MM.1S (cell line): ENCODE measurements at regions not wholly inside any gene's neighbourhood (a gene's known extent, or its start where the extent isn't known, plus 50 kb on each side); places are given as distances from the start of the nearest gene placed in this dataset.

Source experiments
- DNase-seq: peaks from one replicate; pipeline ENCODE4 v3.0.0-alpha.2; 2015
- H2AFZ ChIP-seq: fragments of 300-600 bp; sonication (generic); 2 replicates; pipeline ENCODE4 v1.6.0; 2016; ENCODE audit warnings: antibody characterized with exemption, low read length
- H3F3A ChIP-seq: fragments of 300-600 bp; sonication (generic); 2 replicates; pipeline ENCODE4 v1.6.1; 2016; ENCODE audit warnings: mild to moderate bottlenecking, antibody characterized with exemption, low read length, moderate library complexity, mixed read lengths; ENCODE audit not compliant: insufficient read depth
- H3K27ac ChIP-seq: fragments of 300-600 bp; sonication (generic); 2 replicates; pipeline ENCODE4 v1.5.1; 2016; ENCODE audit warnings: mild to moderate bottlenecking, low read length
- H3K27me3 ChIP-seq: fragments of 300-600 bp; sonication (generic); replicated peaks from 2 replicates; pipeline ENCODE4 v1.6.0; 2016; ENCODE audit warnings: low read length; ENCODE audit not compliant: insufficient read depth
- H3K36me3 ChIP-seq: fragments of 300-600 bp; sonication (generic); replicated peaks from 2 replicates; pipeline ENCODE4 v1.6.1; 2016; ENCODE audit warnings: mild to moderate bottlenecking, low read length, mixed read lengths; ENCODE audit not compliant: insufficient read depth
- H3K4me1 ChIP-seq: fragments of 300-600 bp; sonication (generic); 2 replicates; pipeline ENCODE4 v1.6.1; 2016; ENCODE audit warnings: low read length, mixed read lengths
- H3K4me2 ChIP-seq: fragments of 300-600 bp; sonication (generic); 2 replicates; pipeline ENCODE4 v1.6.0; 2016; ENCODE audit warnings: low read depth, low read length
- H3K4me3 ChIP-seq: fragments of 300-600 bp; sonication (generic); 2 replicates; pipeline ENCODE4 v1.5.1; 2016; ENCODE audit warnings: low read length, mixed read lengths
- H3K79me2 ChIP-seq: fragments of 300-600 bp; sonication (generic); 2 replicates; pipeline ENCODE4 v1.6.1; 2016; ENCODE audit warnings: mixed run types, low read length, mixed read lengths
- H3K9ac ChIP-seq: fragments of 300-600 bp; sonication (generic); 2 replicates; pipeline ENCODE4 v1.6.1; 2016; ENCODE audit warnings: low read length, mixed read lengths
- H3K9me2 ChIP-seq: fragments of 300-600 bp; sonication (generic); replicated peaks from 2 replicates; pipeline ENCODE4 v1.6.1; 2016; ENCODE audit warnings: mild to moderate bottlenecking, low read length, mixed read lengths; ENCODE audit not compliant: insufficient read depth
- H3K9me3 ChIP-seq: fragments of 300-600 bp; sonication (generic); replicated peaks from 2 replicates; pipeline ENCODE4 v1.6.1; 2016; ENCODE audit warnings: mild to moderate bottlenecking, low read length, mixed read lengths; ENCODE audit not compliant: insufficient read depth
- H4K20me1 ChIP-seq: fragments of 300-600 bp; sonication (generic); 2 replicates; pipeline ENCODE4 v1.6.1; 2016; ENCODE audit warnings: mild to moderate bottlenecking, low read length, moderate library complexity, mixed read lengths; ENCODE audit not compliant: insufficient read depth
- CTCF ChIP-seq: fragments of 300-600 bp; sonication (generic); IDR thresholded peaks from 2 replicates; pipeline ENCODE4 v1.5.1; 2016; ENCODE audit warnings: antibody characterized with exemption, low read length, mixed read lengths
- EZH2 ChIP-seq: fragments of 300-600 bp; sonication (generic); optimal IDR thresholded peaks from 2 replicates; pipeline ENCODE3; 2017; ENCODE audit warnings: low read depth, mild to moderate bottlenecking, antibody characterized with exemption, low read length, mixed read lengths
- EZH2phosphoT487 ChIP-seq: fragments of 300-600 bp; sonication (generic); IDR thresholded peaks from 2 replicates; pipeline ENCODE4 v1.6.1; 2018; ENCODE audit warnings: antibody characterized with exemption, low read length

GRCh38 chr3:80580146-80580545 lies 812.3 kb upstream of the ROBO1 start:
- Histone ChIP-seq H3K9me3 (no peaks in the 10 kb centered on the region), H3K9me2 (no peaks in the 10 kb centered on the region), H3F3A (no peaks in the 10 kb centered on the region), H2AFZ (no peak overlapping the region), H3K4me1 (no peaks in the 10 kb centered on the region), H3K9ac (no peak overlapping the region), H3K4me2 (no peak overlapping the region), H3K4me3 (no peak overlapping the region), H3K79me2 (no peaks in the 10 kb centered on the region), H3K27me3 (no peaks in the 10 kb centered on the region), H3K36me3 (no peaks in the 10 kb centered on the region), H3K27ac (no peak overlapping the region), H4K20me1 (no peaks in the 10 kb centered on the region)
- no peak for DNase-seq
- TF ChIP-seq CTCF (no peak), EZH2phosphoT487 (no peak), EZH2 (no peak)

GRCh38 chr3:80564391-80564790 lies 796.6 kb upstream of the ROBO1 start:
- Histone ChIP-seq H3K9me2 (no peaks in the 10 kb centered on the region), H3F3A (no peaks in the 10 kb centered on the region), H3K27ac (no peak overlapping the region), H2AFZ (no peak overlapping the region), H3K4me1 (no peaks in the 10 kb centered on the region), H4K20me1 (no peaks in the 10 kb centered on the region), H3K27me3 (no peaks in the 10 kb centered on the region), H3K9ac (no peak overlapping the region), H3K4me2 (no peak overlapping the region), H3K9me3 (no peaks in the 10 kb centered on the region), H3K4me3 (no peak overlapping the region), H3K36me3 (no peaks in the 10 kb centered on the region), H3K79me2 (no peaks in the 10 kb centered on the region)
- no peak for DNase-seq
- TF ChIP-seq EZH2 (no peak), EZH2phosphoT487 (no peak)

- no peak for TF ChIP-seq EZH2
- TF ChIP-seq CTCF: no peak
- no peak for TF ChIP-seq EZH2phosphoT487
- H3K27me3 ChIP-seq: no peaks in the 10 kb centered on the region
- no peaks in the 10 kb centered on the region for H3K9me2 ChIP-seq
- no peaks in the 10 kb centered on the region for H3K4me1 ChIP-seq
- no peaks in the 10 kb centered on the region for H3K79me2 ChIP-seq
- no peaks in the 10 kb centered on the region for H3F3A ChIP-seq
- no peaks in the 10 kb centered on the region for H4K20me1 ChIP-seq
- no peak overlapping the region for H3K27ac ChIP-seq
- no peak overlapping the region for H3K9ac ChIP-seq
- no peak overlapping the region for H3K4me3 ChIP-seq
- H3K9me3 ChIP-seq: no peaks in the 10 kb centered on the region
- no peak overlapping the region for H2AFZ ChIP-seq
- DNase-seq: no peak
- no peak overlapping the region for H3K4me2 ChIP-seq
- no peaks in the 10 kb centered on the region for H3K36me3 ChIP-seq
Observed at GRCh38 chr3:80559701-80560100, 791.9 kb upstream of the ROBO1 start.

- Histone ChIP-seq H3K9me2 (no peaks in the 10 kb centered on the region), H3K27me3 (no peaks in the 10 kb centered on the region), H4K20me1 (no peaks in the 10 kb centered on the region), H3F3A (no peaks in the 10 kb centered on the region), H3K4me3 (no peak overlapping the region), H3K9ac (no peak overlapping the region), H3K36me3 (no peaks in the 10 kb centered on the region), H2AFZ (no peak overlapping the region), H3K79me2 (no peaks in the 10 kb centered on the region), H3K4me1 (no peaks in the 10 kb centered on the region), H3K4me2 (no peak overlapping the region), H3K9me3 (no peaks in the 10 kb centered on the region), H3K27ac (no peak overlapping the region)
- DNase-seq: no peak
- no peak for TF ChIP-seq EZH2
- TF ChIP-seq CTCF: no peak
- no peak for TF ChIP-seq EZH2phosphoT487
Observed at GRCh38 chr3:80556763-80557162, 789.0 kb upstream of the ROBO1 start.
